ENCODE measurements at regions not wholly inside any gene's neighbourhood (a gene's known extent, or its start where the extent isn't known, plus 50 kb on each side); places are given as distances from the start of the nearest gene placed in this dataset.
A peak's percentile ranks its signal among the peaks of the same experiment; 100 is the strongest.

DNA sequence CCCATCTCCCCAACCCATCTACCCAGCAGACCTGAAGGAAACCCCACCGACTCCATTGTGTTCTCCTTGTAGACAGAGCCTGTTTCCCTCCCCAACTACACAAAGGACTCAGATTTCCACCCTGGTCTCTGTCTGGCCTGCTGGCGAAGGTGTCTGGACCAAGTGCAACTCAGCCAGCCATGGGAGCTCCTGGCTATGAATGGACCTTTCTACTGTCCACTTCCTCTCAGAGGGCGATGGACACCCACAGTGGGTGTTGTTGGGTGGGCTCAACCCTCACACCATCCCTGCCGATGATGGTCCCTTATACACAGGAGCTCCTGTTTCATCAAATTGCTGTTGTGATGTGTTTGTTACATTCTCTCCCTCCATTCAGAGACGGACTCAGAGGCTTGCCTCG, 112.5 kb upstream of the PHACTR3 start:
- H3K4me3 ChIP-seq, result no peak overlapping the region
- H3K27me3 ChIP-seq, result no peaks in the 10 kb centered on the region
- no peak overlapping the region for H3K27ac ChIP-seq
- no peaks in the 10 kb centered on the region for H3K4me1 ChIP-seq
- no peaks in the 10 kb centered on the region for H3K9me3 ChIP-seq
- no peak for DNase-seq
- no peaks in the 10 kb centered on the region for H3K36me3 ChIP-seq
- TF ChIP-seq, protein P1, sequence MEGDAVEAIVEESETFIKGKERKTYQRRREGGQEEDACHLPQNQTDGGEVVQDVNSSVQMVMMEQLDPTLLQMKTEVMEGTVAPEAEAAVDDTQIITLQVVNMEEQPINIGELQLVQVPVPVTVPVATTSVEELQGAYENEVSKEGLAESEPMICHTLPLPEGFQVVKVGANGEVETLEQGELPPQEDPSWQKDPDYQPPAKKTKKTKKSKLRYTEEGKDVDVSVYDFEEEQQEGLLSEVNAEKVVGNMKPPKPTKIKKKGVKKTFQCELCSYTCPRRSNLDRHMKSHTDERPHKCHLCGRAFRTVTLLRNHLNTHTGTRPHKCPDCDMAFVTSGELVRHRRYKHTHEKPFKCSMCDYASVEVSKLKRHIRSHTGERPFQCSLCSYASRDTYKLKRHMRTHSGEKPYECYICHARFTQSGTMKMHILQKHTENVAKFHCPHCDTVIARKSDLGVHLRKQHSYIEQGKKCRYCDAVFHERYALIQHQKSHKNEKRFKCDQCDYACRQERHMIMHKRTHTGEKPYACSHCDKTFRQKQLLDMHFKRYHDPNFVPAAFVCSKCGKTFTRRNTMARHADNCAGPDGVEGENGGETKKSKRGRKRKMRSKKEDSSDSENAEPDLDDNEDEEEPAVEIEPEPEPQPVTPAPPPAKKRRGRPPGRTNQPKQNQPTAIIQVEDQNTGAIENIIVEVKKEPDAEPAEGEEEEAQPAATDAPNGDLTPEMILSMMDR (IDR thresholded peaks at IDR 0.05), result no peak
- no peak for TF ChIP-seq POLR2A (IDR thresholded peaks at IDR 0.05)

DNA sequence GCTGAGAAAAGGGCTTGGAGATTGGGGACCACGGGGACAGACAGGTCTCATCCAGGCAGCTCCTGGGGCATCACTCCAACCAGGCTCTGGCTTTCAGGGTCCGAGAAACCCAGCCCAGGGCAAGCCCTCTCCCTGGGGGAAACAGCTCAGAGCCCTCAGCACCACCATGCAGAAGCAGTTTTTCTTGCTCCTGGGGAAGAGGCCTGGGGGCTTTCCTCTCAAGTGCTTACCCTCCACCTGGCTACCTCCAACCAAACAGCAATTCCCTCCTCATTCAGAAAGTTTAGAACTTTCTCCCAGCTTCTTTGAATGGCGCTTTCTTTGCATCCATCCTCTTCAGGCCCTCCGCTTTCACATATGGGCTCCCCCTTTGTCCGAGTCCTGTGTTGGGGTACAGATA, 110.4 kb upstream of the PHACTR3 start:
- no peaks in the 10 kb centered on the region for H3K4me1 ChIP-seq
- no peaks in the 10 kb centered on the region for H3K27me3 ChIP-seq
- H3K27ac ChIP-seq, result no peak overlapping the region
- no peak for TF ChIP-seq POLR2A (IDR thresholded peaks at IDR 0.05)
- TF ChIP-seq, protein P1 (IDR thresholded peaks at IDR 0.05), result no peak
- H3K36me3 ChIP-seq, result no peaks in the 10 kb centered on the region
- DNase-seq, result no peak
- no peak overlapping the region for H3K4me3 ChIP-seq
- H3K9me3 ChIP-seq, result no peaks in the 10 kb centered on the region

DNA sequence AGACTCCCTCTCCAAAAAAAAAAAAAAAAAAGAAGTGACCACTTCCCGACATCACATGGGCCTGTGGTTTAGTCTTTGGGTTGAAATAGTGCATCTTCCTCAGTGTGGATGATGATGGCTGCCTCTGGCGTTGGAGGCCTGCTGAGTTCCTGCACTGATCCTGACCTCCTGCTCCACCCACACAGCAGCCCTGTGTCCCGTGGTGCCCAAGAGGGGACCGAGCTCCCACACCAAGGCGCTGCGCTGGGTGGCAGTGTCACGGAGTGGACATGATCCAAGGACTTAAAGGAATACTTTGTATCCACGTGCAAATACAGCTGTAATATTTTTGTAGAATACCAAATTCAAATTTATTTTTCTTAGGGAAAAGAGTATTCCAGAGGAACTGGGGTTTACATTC, 109.2 kb upstream of the PHACTR3 start:
- Histone ChIP-seq H3K27me3 (no peaks in the 10 kb centered on the region), H3K36me3 (no peaks in the 10 kb centered on the region), H3K4me1 (no peaks in the 10 kb centered on the region), H3K9me3 (no peaks in the 10 kb centered on the region), H3K27ac (no peak overlapping the region), H3K4me3 (no peak overlapping the region)
- DNase-seq, result no peak
- no peak for TF ChIP-seq POLR2A (IDR thresholded peaks at IDR 0.05)
- TF ChIP-seq, protein P1 (IDR thresholded peaks at IDR 0.05), result no peak

DNA sequence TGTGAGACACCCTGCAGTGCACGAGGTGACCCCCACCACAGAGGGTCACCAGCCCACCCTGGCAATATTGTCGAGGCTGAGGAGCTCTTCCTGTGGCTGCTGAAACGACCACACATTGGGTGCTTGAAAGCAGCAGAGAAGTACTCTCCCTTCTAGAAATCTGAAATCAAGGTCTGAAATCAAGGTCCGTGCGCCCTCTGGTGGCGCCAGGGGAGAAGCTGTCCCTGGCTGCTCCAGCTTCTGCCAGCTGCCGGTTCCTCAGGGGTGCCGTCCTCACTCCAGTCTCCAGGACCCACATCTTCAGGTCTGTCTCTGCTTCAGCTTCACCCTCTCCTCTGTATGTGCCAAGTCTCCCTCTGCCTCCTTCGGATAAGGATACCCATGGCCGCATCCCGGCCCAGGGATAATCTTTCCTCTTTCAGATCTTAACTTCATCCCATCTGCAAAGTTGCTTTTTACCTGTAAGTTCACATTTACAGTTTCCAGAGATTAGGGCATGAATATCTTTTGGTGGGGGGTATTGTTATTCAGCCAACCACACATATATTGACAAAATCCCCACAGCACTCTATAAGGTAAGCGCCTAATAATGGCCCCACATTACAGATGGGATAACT, 108.3 kb upstream of the PHACTR3 start:
- Histone ChIP-seq H3K4me3 (no peak overlapping the region), H3K27me3 (no peaks in the 10 kb centered on the region)
- TF ChIP-seq, protein P1 (IDR thresholded peaks at IDR 0.05), result peak; percentile 41 to 83 (median 63)
- TF ChIP-seq POLR2A (IDR thresholded peaks at IDR 0.05), result no peak

DNA sequence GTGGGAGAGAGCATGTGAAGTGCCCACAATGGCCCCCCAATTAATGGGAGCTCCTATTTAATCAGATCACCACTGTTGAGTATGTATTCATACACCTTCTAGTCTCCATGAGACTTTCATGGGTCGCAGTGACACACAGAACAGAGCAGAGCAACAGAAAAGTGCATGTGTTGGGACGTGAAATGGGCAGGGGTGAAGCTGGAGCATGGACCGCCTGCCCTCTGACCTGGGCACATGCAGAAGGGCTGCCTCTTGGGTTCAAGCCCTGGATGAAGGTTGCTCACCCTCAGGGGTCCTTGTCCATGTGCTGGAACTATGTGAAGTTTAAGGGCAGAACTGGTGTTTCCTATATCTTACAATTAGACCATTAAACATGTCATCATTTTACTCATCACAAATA, 106.0 kb upstream of the PHACTR3 start:
- H3K4me1 ChIP-seq, result no peaks in the 10 kb centered on the region
- H3K9me3 ChIP-seq, result no peaks in the 10 kb centered on the region
- no peaks in the 10 kb centered on the region for H3K36me3 ChIP-seq
- no peak for TF ChIP-seq POLR2A (IDR thresholded peaks at IDR 0.05)
- TF ChIP-seq, protein P1 (IDR thresholded peaks at IDR 0.05), result no peak
- no peak overlapping the region for H3K4me3 ChIP-seq
- H3K27ac ChIP-seq, result no peak overlapping the region
- H3K27me3 ChIP-seq, result no peaks in the 10 kb centered on the region
- no peak for DNase-seq

More for the DNA sequence above, 108.3 kb upstream of the PHACTR3 start:
- peak; percentile 47 to 82 (median 77) for DNase-seq
- Histone ChIP-seq H3K36me3 (no peaks in the 10 kb centered on the region), H3K27ac (no peak overlapping the region), H3K4me1 (no peaks in the 10 kb centered on the region), H3K9me3 (no peaks in the 10 kb centered on the region)

DNA sequence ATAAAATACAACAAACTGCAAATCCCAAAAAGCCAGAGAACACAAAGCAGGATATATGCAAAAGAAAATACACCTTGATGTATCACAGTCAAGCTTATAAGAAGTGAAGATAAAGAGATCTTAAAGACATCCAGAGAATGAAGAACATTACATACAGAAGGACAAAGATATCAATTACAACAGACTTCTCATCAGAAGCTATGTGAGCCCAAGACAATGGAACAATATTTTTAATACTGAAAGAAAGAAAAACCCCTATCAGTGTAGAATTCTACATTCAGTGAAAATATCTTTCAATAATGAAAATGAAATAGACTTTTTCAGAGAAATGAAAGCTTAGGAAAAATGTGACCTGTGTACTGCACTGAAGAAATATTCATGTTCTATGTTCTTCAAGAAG, 104.5 kb upstream of the PHACTR3 start:
- Histone ChIP-seq H3K4me1 (no peaks in the 10 kb centered on the region), H3K27ac (no peak overlapping the region), H3K36me3 (no peaks in the 10 kb centered on the region), H3K9me3 (no peaks in the 10 kb centered on the region), H3K27me3 (no peaks in the 10 kb centered on the region), H3K4me3 (no peak overlapping the region)
- DNase-seq, result no peak
- no peak for TF ChIP-seq POLR2A (IDR thresholded peaks at IDR 0.05)
- TF ChIP-seq, protein P1 (IDR thresholded peaks at IDR 0.05), result no peak

Measured in Peyer's patch (tissue), 4 donors.